IMR-90 (cell line): ENCODE measurements at regions not wholly inside any gene's neighbourhood (a gene's known extent, or its start where the extent isn't known, plus 50 kb on each side); places are given as distances from the start of the nearest gene placed in this dataset.

ENCODE experiments used
- ATAC-seq: fragments of 200-7000 bp; cut with Tn5 transposase; 2 replicates; pipeline ENCODE4 v1.9.1; 2020; ENCODE audit warnings: low read depth, mild to moderate bottlenecking, moderate library complexity
- BruUV-seq: library from RNA; stranded (reverse); fragments of 400-500 nt; replicated peaks from 2 replicates; lab custom pipeline; 2021; lab: Mats Ljungman, UMichigan
- CTCF ChIA-PET: fragments of 300-600 bp; formaldehyde crosslinking; extraction: SDS; loops from one replicate; lab custom pipeline; 2021; ENCODE audit warnings: antibody characterized with exemption; lab: Yijun Ruan, JAX
- POLR2A ChIA-PET: fragments of 300-600 bp; sonication (Branson Sonifier 250); formaldehyde crosslinking; loops from one replicate; lab custom pipeline; 2022; ENCODE audit warnings: antibody characterized with exemption; ENCODE audit not compliant: unreplicated experiment; lab: Charles Lee
- DNase-seq: peaks from one replicate; pipeline ENCODE4 v3.0.0; 2013
- H2AFZ ChIP-seq: replicated peaks from 2 replicates; pipeline ENCODE3; 2013; ENCODE audit warnings: low read length, mild to moderate bottlenecking; ENCODE audit not compliant: poor library complexity
- H2AK5ac ChIP-seq: 2 replicates; pipeline ENCODE4 v1.6.1; 2013; ENCODE audit warnings: low read depth, low read length, inconsistent platforms
- H2AK9ac ChIP-seq: replicated peaks from 2 replicates; pipeline ENCODE3; 2013; ENCODE audit warnings: mild to moderate bottlenecking, low read depth, low read length, moderate library complexity; ENCODE audit not compliant: poor library complexity
- H2BK120ac ChIP-seq: 2 replicates; pipeline ENCODE4 v1.6.1; 2013; ENCODE audit warnings: low read depth, low read length, inconsistent platforms
- H2BK15ac ChIP-seq: 3 replicates; pipeline ENCODE4 v1.6.1; 2013; ENCODE audit warnings: low read depth, low read length, inconsistent platforms
- H2BK20ac ChIP-seq: 2 replicates; pipeline ENCODE4 v1.6.1; 2013; ENCODE audit warnings: low read depth, mild to moderate bottlenecking, inconsistent platforms, low read length, moderate library complexity
- H2BK5ac ChIP-seq: 2 replicates; pipeline ENCODE4 v1.6.1; 2013; ENCODE audit warnings: mild to moderate bottlenecking, low read depth, low read length, inconsistent platforms; ENCODE audit not compliant: poor library complexity, severe bottlenecking
- H3K14ac ChIP-seq: replicated peaks from 2 replicates; pipeline ENCODE4 v1.6.1; 2013; ENCODE audit warnings: low read depth, low read length, inconsistent platforms
- H3K18ac ChIP-seq: 2 replicates; pipeline ENCODE4 v1.6.1; 2013; ENCODE audit warnings: low read depth, low read length, control low read depth
- H3K23ac ChIP-seq: 2 replicates; pipeline ENCODE4 v1.6.1; 2013; ENCODE audit warnings: low read depth, low read length, inconsistent platforms
- H3K27ac ChIP-seq: 2 replicates; pipeline ENCODE4 v1.5.1; 2013; ENCODE audit warnings: mild to moderate bottlenecking, control low read depth, low read length; ENCODE audit not compliant: insufficient read depth
- H3K27me3 ChIP-seq: 2 replicates; pipeline ENCODE4 v1.6.1; 2013; ENCODE audit warnings: low read length; ENCODE audit not compliant: control insufficient read depth, insufficient read depth
- H3K36me3 ChIP-seq: 2 replicates; pipeline ENCODE4 v1.6.1; 2013; ENCODE audit warnings: low read length, mixed read lengths; ENCODE audit not compliant: control insufficient read depth, insufficient read depth
- H3K4ac ChIP-seq: 2 replicates; pipeline ENCODE4 v1.6.1; 2013; ENCODE audit warnings: low read depth, low read length, inconsistent platforms
- H3K4me1 ChIP-seq: 2 replicates; pipeline ENCODE4 v1.6.1; 2013; ENCODE audit warnings: low read length, mixed read lengths; ENCODE audit not compliant: control insufficient read depth, insufficient read depth
- H3K4me2 ChIP-seq: 2 replicates; pipeline ENCODE4 v1.6.1; 2013; ENCODE audit warnings: low read depth, mild to moderate bottlenecking, control low read depth, low read length, moderate library complexity
- H3K4me3 ChIP-seq: 2 replicates; pipeline ENCODE4 v1.5.1; 2013; ENCODE audit warnings: low read depth, mild to moderate bottlenecking, control low read depth, low read length, moderate library complexity; ENCODE audit not compliant: insufficient read depth
- H3K56ac ChIP-seq: 2 replicates; pipeline ENCODE4 v1.6.1; 2013; ENCODE audit warnings: low read length, inconsistent platforms; ENCODE audit not compliant: insufficient read depth; ENCODE audit errors: extremely low read depth
- H3K79me1 ChIP-seq, 2 experiments: 2 replicates each; pipeline ENCODE4 v1.6.1; 2013; ENCODE audit warnings: low read length in 2 of 2, inconsistent platforms in 1 of 2, low read depth in 1 of 2
- H3K9ac ChIP-seq: 2 replicates; pipeline ENCODE4 v1.6.1; 2013; ENCODE audit warnings: low read depth, low read length, control low read depth
- H3K9me1 ChIP-seq: 2 replicates; pipeline ENCODE4 v1.6.1; 2013; ENCODE audit warnings: low read length, inconsistent platforms; ENCODE audit not compliant: insufficient read depth
- H3K9me3 ChIP-seq: 2 replicates; pipeline ENCODE4 v1.6.1; 2013; ENCODE audit warnings: low read length; ENCODE audit not compliant: control insufficient read depth, insufficient read depth
- H4K20me1 ChIP-seq: 2 replicates; pipeline ENCODE4 v1.6.1; 2013; ENCODE audit warnings: low read length, inconsistent platforms; ENCODE audit not compliant: insufficient read depth
- H4K5ac ChIP-seq: 2 replicates; pipeline ENCODE4 v1.6.1; 2013; ENCODE audit warnings: mild to moderate bottlenecking, low read depth, low read length, control low read depth
- H4K8ac ChIP-seq, 2 experiments: 2 replicates each; pipeline ENCODE4 v1.6.1; 2013; ENCODE audit warnings: low read depth in 2 of 2, low read length in 2 of 2, control low read depth in 1 of 2, inconsistent platforms in 1 of 2
- H4K91ac ChIP-seq: 2 replicates; pipeline ENCODE4 v1.6.1; 2013; ENCODE audit warnings: low read depth, low read length, inconsistent platforms; ENCODE audit not compliant: insufficient read depth
- FOS ChIP-seq: fragments of 150-350 bp; IDR thresholded peaks from 2 replicates; pipeline ENCODE4 v1.6.1; 2016; ENCODE audit warnings: low read depth, low read length
- MAFK ChIP-seq: IDR thresholded peaks from 2 replicates; pipeline ENCODE4 v1.6.1; 2012; ENCODE audit warnings: low read depth, low read length, improper control_type of control experiment
- MAZ ChIP-seq: IDR thresholded peaks from 2 replicates; pipeline ENCODE4 v1.6.1; 2012; ENCODE audit warnings: low read depth, mild to moderate bottlenecking, low read length, improper control_type of control experiment, moderate library complexity, borderline replicate concordance
- WGBS, 2 experiments: methylation state at CpG; one replicate each; pipeline versions ENCODE4 v1.1.5 to v1.1.7; 2013; ENCODE audit warnings: missing lambda C conversion rate in 2 of 2; ENCODE audit not compliant: insufficient read length in 1 of 2; ENCODE audit errors: extremely low coverage in 2 of 2; 5-methylcytosine and 5-hydroxymethylcytosine counted together
- dilution Hi-C: fragments of 300-500 bp; cut with HindIII; formaldehyde crosslinking; loops from one replicate; pipeline ENCODE4 v1.14.3; 2018; ENCODE audit warnings: low sequenced_read_pairs; ENCODE audit not compliant: unreplicated experiment
- in situ Hi-C: fragments of 300-500 bp; cut with MboI; formaldehyde crosslinking; loops from 3 replicates; pipeline ENCODE4 v1.14.3; 2019; ENCODE audit warnings: low sequenced_read_pairs, inconsistent platforms, mixed read lengths
- intact Hi-C: fragments of 100-400 bp; cut with micrococcal nuclease; formaldehyde crosslinking; loops from 2 replicates; pipeline ENCODE4 v1.10.0; 2022

DNA sequence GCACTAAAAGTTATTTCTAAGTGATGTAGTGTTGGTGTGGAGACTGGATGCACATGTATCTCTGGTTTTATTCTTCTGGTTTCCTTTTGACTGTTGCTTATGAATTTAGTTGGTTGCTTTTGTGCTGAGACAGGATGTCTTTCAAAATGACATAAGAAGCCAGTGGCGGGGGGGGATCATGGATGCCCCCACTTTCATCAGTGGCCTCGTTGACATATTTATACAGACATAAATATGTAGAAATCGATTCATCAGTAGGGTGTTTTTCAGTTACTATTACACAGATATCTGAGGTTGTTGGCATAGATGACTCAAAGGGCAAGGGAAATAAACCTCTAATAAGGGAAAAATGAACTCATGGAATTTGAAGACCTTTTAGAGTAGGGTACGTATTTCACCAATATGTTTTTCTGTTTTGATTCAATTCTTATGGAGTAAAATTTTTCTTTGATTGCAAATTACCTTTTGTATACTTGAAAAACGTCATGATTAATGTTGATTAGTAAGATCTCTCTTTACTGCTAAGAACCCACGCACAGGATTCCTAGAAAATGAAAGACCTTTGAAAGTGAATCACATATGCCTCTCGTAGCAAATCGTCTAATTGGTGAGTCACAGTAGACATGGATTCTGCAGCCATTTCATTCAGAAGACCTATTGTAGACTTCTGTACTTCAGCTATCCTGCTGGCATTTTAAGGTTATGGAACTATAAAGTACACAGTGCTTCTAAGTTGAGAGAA lies 97.4 kb upstream of the RBMS3 start:
- 0 out of 2 replicates have a peak, but pooled peaks cover 2% of the 10 kb centered on the region for H3K9me1 ChIP-seq
- no peaks in the 10 kb centered on the region for H3K36me3 ChIP-seq
- H2AFZ ChIP-seq, result no peak overlapping the region
- peak overlapping the region; percentile 61; the same call in 1 of the 2 replicates for H3K18ac ChIP-seq
- H3K56ac ChIP-seq, result peak overlapping the region; percentile 52; the same call in 1 of the 2 replicates
- no peak overlapping the region for H4K91ac ChIP-seq
- H4K5ac ChIP-seq, result peak overlapping the region; percentile 70; the same call in 1 of the 2 replicates
- H3K9me3 ChIP-seq, result no peaks in the 10 kb centered on the region
- in situ Hi-C loops (no loop called here), intact Hi-C loops (no loop called here), dilution Hi-C loops (no loop called here)
- no peak overlapping the region for H2BK20ac ChIP-seq
- peak overlapping the region; percentile 30 for H2BK120ac ChIP-seq
- WGBS, 2 experiments, result no CpG with 5 or more reads among the region's 8 CpGs
- no peak overlapping the region for H3K23ac ChIP-seq
- H2BK15ac ChIP-seq, result no peak overlapping the region; the same call in 2 of the 3 replicates
- no peak overlapping the region for H2AK9ac ChIP-seq
- no peak overlapping the region for H3K14ac ChIP-seq
- peaks cover 15% of the 10 kb centered on the region for H3K4me1 ChIP-seq
- no peak overlapping the region for H3K4me3 ChIP-seq
- H4K8ac ChIP-seq, result peak overlapping the region; percentile 15 to 20; a peak in 2 of 4 replicates
- peak overlapping the region; percentile 93 for H2BK5ac ChIP-seq
- TF ChIP-seq FOS, result peak; percentile 89
- no peak for TF ChIP-seq MAZ
- TF ChIP-seq MAFK, result peak; percentile 38; the same call in 1 of the 2 replicates
- no peak overlapping the region for H3K9ac ChIP-seq
- ChIA-PET CTCF (no interaction called here), POLR2A (no interaction called here)
- BruUV-seq, result no TSS peak
- DNase-seq, result peak; percentile 93
- H3K4me2 ChIP-seq, result peak overlapping the region; percentile 65
- H4K20me1 ChIP-seq, result no peaks in the 10 kb centered on the region
- no peaks in the 10 kb centered on the region for H3K27me3 ChIP-seq
- H2AK5ac ChIP-seq, result no peak overlapping the region
- 0 out of 2 replicates have a peak overlapping the region, but pooled peaks have one; percentile 29 for H3K27ac ChIP-seq
- peak; percentile 50 for ATAC-seq
- peak overlapping the region; percentile 6; the same call in 1 of the 2 replicates for H3K4ac ChIP-seq
- no peaks in the 10 kb centered on the region for H3K79me1 ChIP-seq
